ENCODE measurements at regions not wholly inside any gene's neighbourhood (a gene's known extent, or its start where the extent isn't known, plus 50 kb on each side); places are given as distances from the start of the nearest gene placed in this dataset.

DNA sequence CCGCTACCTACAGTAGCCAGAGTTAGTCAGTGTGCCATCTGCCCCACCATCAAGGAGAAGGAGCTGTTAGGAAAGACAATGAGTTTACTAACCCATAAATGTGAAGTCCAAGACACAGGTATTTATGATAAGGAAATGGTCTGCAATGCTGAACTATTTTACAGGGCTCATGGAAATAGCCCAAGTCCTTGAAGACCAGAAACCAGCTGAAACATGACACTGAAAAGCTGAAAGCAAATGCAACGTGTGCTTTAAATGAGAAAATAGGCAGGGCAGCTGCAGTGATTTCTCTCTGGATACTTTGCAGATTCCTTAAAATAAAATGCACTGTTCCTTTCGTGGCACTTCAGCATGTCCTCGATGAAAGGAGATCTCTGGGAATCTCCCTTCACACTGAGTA, 256.4 kb upstream of the TCF4 start:
- peaks cover 0 to 3% (median 0%) of the 10 kb centered on the region in 4 experiments; a peak in 1 of 8 replicates for H3K36me3 ChIP-seq (ENCODE audit: control insufficient read depth in 2 of 4, insufficient read depth in 4 of 4, low read length in 3 of 4)
- no peaks in the 10 kb centered on the region for H3K27me3 ChIP-seq (replicated peaks in 1 of 4; ENCODE audit: control insufficient read depth in 3 of 4, extremely low read depth in 1 of 4, insufficient read depth in 3 of 4, low read length in 3 of 4)
- no peaks in the 10 kb centered on the region for H3K4me1 ChIP-seq (replicated peaks in 1 of 4; ENCODE audit: control insufficient read depth in 3 of 4, insufficient read depth in 4 of 4, low read length in 3 of 4)
- H2AK5ac ChIP-seq (ENCODE audit: low read depth, low read length), result no peak overlapping the region
- H2AFZ ChIP-seq (ENCODE audit: low read length), result no peak overlapping the region
- H3K23me2 ChIP-seq (ENCODE audit: low read depth, low read length), result no peaks in the 10 kb centered on the region
- H2BK20ac ChIP-seq (ENCODE audit: low read length), result no peak overlapping the region
- no peak overlapping the region for H4K8ac ChIP-seq (ENCODE audit: extremely low read depth, insufficient read depth, low read length)
- WGBS, 2 experiments (ENCODE audit: extremely low coverage in 1 of 2, insufficient coverage in 1 of 2, insufficient read length in 1 of 2, insufficient replicate concordance in 2 of 2, low coverage in 1 of 2, low lambda C conversion rate in 2 of 2, missing lambda C conversion rate in 1 of 2), result 84% methylated on average over 4 of the region's 4 CpGs; no CpG with 5 or more reads in 1 of the 2 experiments
- H4K20me1 ChIP-seq (replicated peaks in 1 of 2; ENCODE audit: control insufficient read depth in 1 of 2, insufficient read depth in 2 of 2, low read length in 2 of 2), result no peaks in the 10 kb centered on the region
- no peak overlapping the region for H3K56ac ChIP-seq (replicated peaks; ENCODE audit: insufficient read length, low read depth, low read length)
- no peak overlapping the region for H2BK12ac ChIP-seq (ENCODE audit: low read depth, low read length)
- no peak overlapping the region for H3K4me2 ChIP-seq (ENCODE audit: insufficient read depth in 1 of 2, low read depth in 2 of 2, low read length in 2 of 2)
- DNase-seq (ENCODE audit: low read depth in 1 of 2, low spot score in 2 of 2) (no peak), FAIRE-seq (no peak)
- H2BK5ac ChIP-seq (ENCODE audit: low read depth, low read length), result no peak overlapping the region
- no peak overlapping the region for H3K18ac ChIP-seq (ENCODE audit: extremely low read depth, low read length)
- H2BK120ac ChIP-seq (replicated peaks; ENCODE audit: low read depth, low read length), result no peak overlapping the region
- no peak overlapping the region for H3K4me3 ChIP-seq (ENCODE audit: extremely low read depth in 1 of 4, insufficient read depth in 2 of 4, low read depth in 3 of 4, low read length in 4 of 4)
- peaks cover 0 to 7% of the 10 kb centered on the region in 2 experiments; a peak in 1 of 4 replicates for H3K9me3 ChIP-seq (ENCODE audit: insufficient read depth in 2 of 2, low read depth in 1 of 2, low read length in 1 of 2)
- POLR2A ChIA-PET (ENCODE audit: partially characterized antibody), result no interaction called here
- H3K79me2 ChIP-seq (ENCODE audit: control insufficient read depth in 1 of 2, insufficient read depth in 2 of 2, low read length in 2 of 2), result no peaks in the 10 kb centered on the region
- no peak overlapping the region for H2BK15ac ChIP-seq (ENCODE audit: low read length)
- CTCF ChIA-PET (ENCODE audit: partially characterized antibody), result interaction anchor here (0.9 to 1.2 kb wide), 4 partner anchors 10 to 731 kb away, joined by 3 to 4 read pairs (median 3); no protein-coding TSS in a partner anchor
- H3K4ac ChIP-seq (replicated peaks; ENCODE audit: insufficient read length, low read depth, low read length), result no peak overlapping the region
- H4K91ac ChIP-seq (replicated peaks; ENCODE audit: insufficient read length, low read length), result no peak overlapping the region
- no peak overlapping the region for H3K14ac ChIP-seq (ENCODE audit: insufficient read length)
- no peak overlapping the region for H4K5ac ChIP-seq (ENCODE audit: insufficient read length, low read depth, low read length)
- no peak overlapping the region for H3K9ac ChIP-seq (replicated peaks in 1 of 4; ENCODE audit: extremely low read depth in 1 of 4, low read depth in 3 of 4, low read length in 3 of 4)
- H3K27ac ChIP-seq (ENCODE audit: low read depth, low read length), result no peak overlapping the region
- H3K23ac ChIP-seq (ENCODE audit: insufficient read length), result no peak overlapping the region
- H3K79me1 ChIP-seq (ENCODE audit: low read depth, low read length), result no peaks in the 10 kb centered on the region
- TF ChIP-seq, protein P1, sequence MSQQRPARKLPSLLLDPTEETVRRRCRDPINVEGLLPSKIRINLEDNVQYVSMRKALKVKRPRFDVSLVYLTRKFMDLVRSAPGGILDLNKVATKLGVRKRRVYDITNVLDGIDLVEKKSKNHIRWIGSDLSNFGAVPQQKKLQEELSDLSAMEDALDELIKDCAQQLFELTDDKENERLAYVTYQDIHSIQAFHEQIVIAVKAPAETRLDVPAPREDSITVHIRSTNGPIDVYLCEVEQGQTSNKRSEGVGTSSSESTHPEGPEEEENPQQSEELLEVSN (IDR thresholded peaks at IDR 0.05), result no peak
- no peak for TF ChIP-seq CTBP2 (IDR thresholded peaks at IDR 0.05; ENCODE audit: borderline replicate concordance, insufficient read depth, insufficient read length, low read length)
- no peak for TF ChIP-seq CEBPB (IDR thresholded peaks at IDR 0.05; ENCODE audit: low read depth, low read length)
- no peak for TF ChIP-seq KDM1A (IDR thresholded peaks at IDR 0.05; ENCODE audit: borderline replicate concordance, low read length)
- TF ChIP-seq NRF1 (IDR thresholded peaks at IDR 0.05; ENCODE audit: low read depth, low read length), result no peak
- no peak for TF ChIP-seq ATF3 (IDR thresholded peaks at IDR 0.05; ENCODE audit: insufficient read depth, low read depth, low read length)
- TF ChIP-seq ASH2L (IDR thresholded peaks at IDR 0.05; ENCODE audit: low read length), result no peak
- no peak for TF ChIP-seq MAFK (IDR thresholded peaks at IDR 0.05; ENCODE audit: low read depth, low read length)
- TF ChIP-seq HDAC6 (IDR thresholded peaks at IDR 0.05; ENCODE audit: low read depth, low read length), result no peak
- TF ChIP-seq HDAC2 (IDR thresholded peaks at IDR 0.05; ENCODE audit: borderline replicate concordance in 1 of 2, low read depth in 2 of 2, low read length in 2 of 2), result no peak

All from H1 (cell line).